ENCODE measurements at regions not wholly inside any gene's neighbourhood (a gene's known extent, or its start where the extent isn't known, plus 50 kb on each side); places are given as distances from the start of the nearest gene placed in this dataset.
A peak's percentile ranks its signal among the peaks of the same experiment; 100 is the strongest.

- Histone ChIP-seq H3K9me3 (ENCODE audit: control extremely low read depth in 1 of 3, control insufficient read depth in 2 of 3, insufficient read depth in 1 of 3, low read length in 2 of 3) (no peaks in the 10 kb centered on the region), H3K27ac (ENCODE audit: low read length in 2 of 2) (no peak overlapping the region), H3K4me3 (ENCODE audit: control extremely low read depth in 1 of 5, extremely low read depth in 1 of 5, insufficient read depth in 1 of 5, low read depth in 2 of 5, low read length in 4 of 5) (no peak overlapping the region), H3K9ac (ENCODE audit: low read length) (no peak overlapping the region), H3K27me3 (replicated peaks in 1 of 4; ENCODE audit: control extremely low read depth in 1 of 4, control insufficient read depth in 3 of 4, insufficient read depth in 4 of 4, low read length in 3 of 4) (no peaks in the 10 kb centered on the region), H2AFZ (ENCODE audit: insufficient read depth, low read depth, low read length, poor library complexity, severe bottlenecking) (no peak overlapping the region), H3K79me2 (ENCODE audit: control insufficient read depth, insufficient read depth, low read length) (no peaks in the 10 kb centered on the region), H3K36me3 (replicated peaks in 1 of 2; ENCODE audit: control extremely low read depth in 1 of 2, control insufficient read depth in 1 of 2, extremely low read depth in 1 of 2, insufficient read depth in 2 of 2, low read length in 1 of 2) (no peaks in the 10 kb centered on the region), H3K4me2 (replicated peaks; ENCODE audit: low read depth, low read length, poor library complexity, severe bottlenecking) (no peak overlapping the region), H3K4me1 (ENCODE audit: control insufficient read depth in 2 of 2, insufficient read depth in 2 of 2, low read length in 2 of 2) (peaks cover 7 to 14% of the 10 kb centered on the region in 2 donors), H4K20me1 (ENCODE audit: control insufficient read depth, insufficient read depth, low read length, poor library complexity, severe bottlenecking) (no peaks in the 10 kb centered on the region)
- no peaks in the 10 kb centered on the region for H3K9me3 Mint-ChIP-seq (ENCODE audit: insufficient read depth)
- ATAC-seq (ENCODE audit: low read depth) (no peak), DNase-seq (no peak)
- intact Hi-C loops (cut with micrococcal nuclease), result no loop called here
- H3K27ac Mint-ChIP-seq, result no peak overlapping the region
- POLR2A ChIA-PET, result no interaction called here
- no peak overlapping the region for H3K4me3 Mint-ChIP-seq
- 93% methylated on average over 3 of the region's 5 CpGs for WGBS (ENCODE audit: insufficient coverage)
- TF ChIP-seq EZH2 (IDR thresholded peaks at IDR 0.05; ENCODE audit: borderline replicate concordance, insufficient read depth, low read depth, low read length, poor library complexity, severe bottlenecking), result no peak
- H3K4me1 Mint-ChIP-seq, result peaks cover 19% of the 10 kb centered on the region
- CTCF ChIA-PET, result no interaction called here
- H3K27me3 Mint-ChIP-seq, result peaks cover 10% of the 10 kb centered on the region
These were observed 120.7 kb downstream of the RXFP2 start for GRCh38 chr13:31860002-31860401.

- H3K36me3 ChIP-seq (replicated peaks in 1 of 2; ENCODE audit: control extremely low read depth in 1 of 2, control insufficient read depth in 1 of 2, extremely low read depth in 1 of 2, insufficient read depth in 2 of 2, low read length in 1 of 2), result no peaks in the 10 kb centered on the region
- ATAC-seq (ENCODE audit: low read depth) (no peak), DNase-seq (peak; percentile 24)
- no peak overlapping the region for H3K27ac ChIP-seq (ENCODE audit: low read length in 2 of 2)
- ChIA-PET POLR2A (interaction anchor here (0.7 kb wide), 1 partner anchor 75 kb away, joined by 3 read pairs; no protein-coding TSS in a partner anchor), CTCF (interaction anchor here (0.7 to 1.3 kb wide), 4 partner anchors 17 to 47 kb away, joined by 3 to 5 read pairs (median 4); no protein-coding TSS in a partner anchor)
- WGBS (ENCODE audit: insufficient coverage), result no CpG with 5 or more reads among the region's 3 CpGs
- H4K20me1 ChIP-seq (ENCODE audit: control insufficient read depth, insufficient read depth, low read length, poor library complexity, severe bottlenecking), result no peaks in the 10 kb centered on the region
- no peak overlapping the region for H3K27ac Mint-ChIP-seq
- no peak overlapping the region for H3K4me3 ChIP-seq (ENCODE audit: control extremely low read depth in 1 of 5, extremely low read depth in 1 of 5, insufficient read depth in 1 of 5, low read depth in 2 of 5, low read length in 4 of 5)
- no peaks in the 10 kb centered on the region for H3K79me2 ChIP-seq (ENCODE audit: control insufficient read depth, insufficient read depth, low read length)
- no peaks in the 10 kb centered on the region for H3K9me3 ChIP-seq (ENCODE audit: control extremely low read depth in 1 of 3, control insufficient read depth in 2 of 3, insufficient read depth in 1 of 3, low read length in 2 of 3)
- intact Hi-C loops (cut with micrococcal nuclease), result no loop called here
- TF ChIP-seq CTCF (IDR thresholded peaks at IDR 0.05) (no peak), EZH2 (IDR thresholded peaks at IDR 0.05; ENCODE audit: borderline replicate concordance, insufficient read depth, low read depth, low read length, poor library complexity, severe bottlenecking) (no peak)
- H3K4me2 ChIP-seq (replicated peaks; ENCODE audit: low read depth, low read length, poor library complexity, severe bottlenecking), result peak overlapping the region; percentile 39
- H3K4me1 Mint-ChIP-seq, result peaks cover 25% of the 10 kb centered on the region
- H3K27me3 ChIP-seq (replicated peaks in 1 of 4; ENCODE audit: control extremely low read depth in 1 of 4, control insufficient read depth in 3 of 4, insufficient read depth in 4 of 4, low read length in 3 of 4), result no peaks in the 10 kb centered on the region
- H3K27me3 Mint-ChIP-seq, result peaks cover 10% of the 10 kb centered on the region
- H2AFZ ChIP-seq (ENCODE audit: insufficient read depth, low read depth, low read length, poor library complexity, severe bottlenecking), result no peak overlapping the region
- H3K4me3 Mint-ChIP-seq, result no peak overlapping the region
- no peak overlapping the region for H3K9ac ChIP-seq (ENCODE audit: low read length)
- H3K9me3 Mint-ChIP-seq (ENCODE audit: insufficient read depth), result no peaks in the 10 kb centered on the region
- H3K4me1 ChIP-seq (ENCODE audit: control insufficient read depth in 2 of 2, insufficient read depth in 2 of 2, low read length in 2 of 2), result peaks cover 7 to 16% of the 10 kb centered on the region in 2 donors
These were observed 123.5 kb downstream of the RXFP2 start for GRCh38 chr13:31862828-31863227.

Data from B cell (primary cell).